GM12878 (cell line): ENCODE measurements at regions not wholly inside any gene's neighbourhood (a gene's known extent, or its start where the extent isn't known, plus 50 kb on each side); places are given as distances from the start of the nearest gene placed in this dataset.

Experiments used
- ATAC-seq: fragments of 200-7000 bp; cut with Tn5 transposase; 3 replicates; pipeline ENCODE4 v1.9.1; 2020; ENCODE audit warnings: mild to moderate bottlenecking, moderate library complexity
- BruUV-seq: library from RNA; stranded (reverse); fragments of 400-500 nt; replicated peaks from 2 replicates; lab custom pipeline; 2021; lab: Mats Ljungman, UMichigan
- CTCF ChIA-PET: fragments of 300-600 bp; sonication (Branson Sonifier 250); formaldehyde crosslinking; extraction: SDS; loops from one replicate; lab custom pipeline; 2021; ENCODE audit warnings: inconsistent platforms; lab: Yijun Ruan, JAX
- POLR2A ChIA-PET: fragments of 350-600 bp; formaldehyde crosslinking; extraction: SDS; loops from one replicate; lab custom pipeline; 2021; ENCODE audit warnings: inconsistent platforms; lab: Charles Lee
- RAD21 ChIA-PET: fragments of 300-600 bp; sonication (Branson Sonifier 250); formaldehyde crosslinking; loops from one replicate; lab custom pipeline; 2023; ENCODE audit warnings: antibody characterized with exemption; ENCODE audit not compliant: unreplicated experiment; lab: Charles Lee
- SMC1A ChIA-PET: fragments of 300-600 bp; sonication (Branson Sonifier 250); formaldehyde crosslinking; loops from one replicate; lab custom pipeline; 2023; ENCODE audit not compliant: unreplicated experiment, uncharacterized antibody; lab: Charles Lee
- DNase-seq: peaks from one replicate; pipeline ENCODE4 v3.0.0-alpha.2; 2011; ENCODE audit warnings: low read depth, low spot score
- FAIRE-seq: peaks from 3 replicates; lab custom pipeline; 2011; peaks lifted over from hg19 to GRCh38; lab: Jason Lieb, UNC
- H2AFZ ChIP-seq: 2 replicates; pipeline ENCODE4 v1.6.0; 2011; ENCODE audit warnings: low read depth, low read length, control low read depth; ENCODE audit not compliant: control insufficient read depth
- H3K27ac ChIP-seq: 2 replicates; pipeline ENCODE4 v1.5.1; 2011; ENCODE audit warnings: control low read depth; ENCODE audit not compliant: control insufficient read depth, insufficient read depth
- H3K27me3 ChIP-seq, 2 experiments: replicated peaks in 1 of 2; 2 replicates each; pipeline versions ENCODE4 v1.6.0 to v1.6.1; 2011; ENCODE audit warnings: low read length in 1 of 2; ENCODE audit not compliant: control insufficient read depth in 2 of 2, insufficient read depth in 2 of 2
- H3K36me3 ChIP-seq, 2 experiments: 2 replicates each; pipeline ENCODE4 v1.5.1; 2011; ENCODE audit warnings: low read length in 1 of 2; ENCODE audit not compliant: control insufficient read depth in 2 of 2, insufficient read depth in 2 of 2
- H3K4me1 ChIP-seq: 2 replicates; pipeline ENCODE4 v1.6.1; 2011; ENCODE audit warnings: mild to moderate bottlenecking, low read length, moderate library complexity, mixed read lengths; ENCODE audit not compliant: control insufficient read depth, insufficient read depth
- H3K4me2 ChIP-seq: 2 replicates; pipeline ENCODE4 v1.6.0; 2011; ENCODE audit warnings: control low read depth; ENCODE audit not compliant: control insufficient read depth, insufficient read depth
- H3K4me3 ChIP-seq: fragments of 200-600 bp; sonication (generic); 2 replicates; pipeline ENCODE4 v1.5.1; 2016
- H3K79me2 ChIP-seq: 2 replicates; pipeline ENCODE4 v1.6.0; 2011; ENCODE audit warnings: low read length; ENCODE audit not compliant: control insufficient read depth, insufficient read depth
- H3K9ac ChIP-seq: 2 replicates; pipeline ENCODE4 v1.8.0; 2011; ENCODE audit warnings: low read length, control low read depth, mixed read lengths; ENCODE audit not compliant: control insufficient read depth, insufficient read depth
- H3K9me3 ChIP-seq: replicated peaks from 3 replicates; pipeline ENCODE4 v1.5.1; 2011; ENCODE audit warnings: mild to moderate bottlenecking, low read length; ENCODE audit not compliant: control insufficient read depth, insufficient read depth
- H4K20me1 ChIP-seq: 2 replicates; pipeline ENCODE4 v1.6.0; 2011; ENCODE audit not compliant: control insufficient read depth, insufficient read depth
- BCL11A ChIP-seq: IDR thresholded peaks from 2 replicates; pipeline ENCODE4 v1.6.1; 2011; ENCODE audit warnings: low read depth, low read length
- BHLHE40 ChIP-seq, 2 experiments: fragments of 450-650 bp in 1 of 2; IDR thresholded peaks; 2 replicates each; pipeline ENCODE4 v1.6.1; 2011 to 2017; ENCODE audit warnings: low read depth in 2 of 2, borderline replicate concordance in 1 of 2, improper control_type of control experiment in 1 of 2, low read length in 1 of 2, mild to moderate bottlenecking in 1 of 2
- BRCA1 ChIP-seq: IDR thresholded peaks from 2 replicates; pipeline ENCODE4 v1.6.1; 2011; ENCODE audit warnings: low read depth, low read length, improper control_type of control experiment
- CBX5 ChIP-seq: sonication (generic); IDR thresholded peaks from 2 replicates; pipeline ENCODE4 v1.6.1; 2016; ENCODE audit warnings: low read depth, moderate library complexity, mild to moderate bottlenecking, inconsistent platforms
- CREM ChIP-seq: IDR thresholded peaks from 2 replicates; pipeline ENCODE4 v1.6.1; 2014; ENCODE audit warnings: antibody characterized with exemption, low read depth
- ETV6 ChIP-seq, 2 experiments: fragments of 450-650 bp in 1 of 2; IDR thresholded peaks in 1 of 2; conservative IDR thresholded peaks in 1 of 2; 2 replicates each; pipeline ENCODE4 v1.6.1; 2014; ENCODE audit warnings: antibody characterized with exemption in 1 of 2, borderline replicate concordance in 1 of 2, low read depth in 1 of 2, mild to moderate bottlenecking in 1 of 2, moderate library complexity in 1 of 2
- JUND ChIP-seq: IDR thresholded peaks from 2 replicates; pipeline ENCODE4 v1.6.1; 2012; ENCODE audit warnings: low read depth, mild to moderate bottlenecking, low read length, improper control_type of control experiment, moderate library complexity
- PRDM15 ChIP-seq: fragments of 450-650 bp; formaldehyde crosslinking; IDR thresholded peaks from 2 replicates; pipeline ENCODE4 v1.4.0; 2020; ENCODE audit warnings: mild to moderate bottlenecking, moderate library complexity
- RAD21 ChIP-seq: IDR thresholded peaks from 2 replicates; pipeline ENCODE4 v1.6.1; 2011; ENCODE audit warnings: mild to moderate bottlenecking, low read depth, low read length, moderate library complexity; ENCODE audit not compliant: insufficient read depth
- RELA ChIP-seq: fragments of 450-650 bp; IDR thresholded peaks from 2 replicates; pipeline ENCODE4 v1.8.0; 2014; ENCODE audit warnings: borderline replicate concordance; ENCODE audit not compliant: partially characterized antibody
- SIX5 ChIP-seq: IDR thresholded peaks from 2 replicates; pipeline ENCODE4 v1.6.1; 2011; ENCODE audit warnings: mild to moderate bottlenecking, low read depth, low read length, moderate library complexity; ENCODE audit not compliant: severe bottlenecking
- SKIL ChIP-seq: fragments of 450-650 bp; IDR thresholded peaks from 2 replicates; pipeline ENCODE4 v1.6.1; 2017; ENCODE audit warnings: mild to moderate bottlenecking, low read depth, inconsistent platforms; ENCODE audit not compliant: poor library complexity, severe bottlenecking
- ZBED1 ChIP-seq: IDR thresholded peaks from 2 replicates; pipeline ENCODE4 v1.6.1; 2016; ENCODE audit warnings: borderline replicate concordance
- ZNF217 ChIP-seq: fragments of 450-650 bp; IDR thresholded peaks from 2 replicates; pipeline ENCODE4 v1.6.1; 2017; ENCODE audit warnings: antibody characterized with exemption, mild to moderate bottlenecking
- WGBS: methylation state at CpG from one replicate; pipeline ENCODE4 v1.1.6; 2016; ENCODE audit warnings: low lambda C conversion rate; ENCODE audit not compliant: insufficient replicate concordance, insufficient coverage; ENCODE audit errors: missing lambda C conversion rate; 5-methylcytosine and 5-hydroxymethylcytosine counted together
- in situ Hi-C: fragments of 300-500 bp; cut with MboI; formaldehyde crosslinking; loops from 9 replicates; pipeline ENCODE4 v1.14.3; 2018; ENCODE audit warnings: mixed read lengths
- intact Hi-C: fragments of 100-400 bp; cut with micrococcal nuclease; formaldehyde crosslinking; loops from one replicate; pipeline ENCODE4 v1.14.2; 2022; ENCODE audit not compliant: unreplicated experiment
- TF ChIP-seq, protein P1 (sequence below): fragments of 450-650 bp; IDR thresholded peaks from 2 replicates; pipeline ENCODE4 v1.6.1; 2017; ENCODE audit warnings: low read depth, mild to moderate bottlenecking, moderate library complexity

GRCh38 chr7:20019757-20020432 is 197.3 kb downstream of the MACC1 start:
- Histone ChIP-seq H3K4me3 (no peak overlapping the region), H3K9ac (no peak overlapping the region), H3K9me3 (peaks cover 4% of the 10 kb centered on the region), H3K36me3 (no peaks in the 10 kb centered on the region), H3K79me2 (no peaks in the 10 kb centered on the region), H3K27me3 (no peaks in the 10 kb centered on the region), H3K27ac (peak overlapping the region; percentile 58), H3K4me1 (peaks cover 18% of the 10 kb centered on the region), H4K20me1 (no peaks in the 10 kb centered on the region), H2AFZ (no peak overlapping the region), H3K4me2 (peak overlapping the region; percentile 41; the same call in 1 of the 2 replicates)
- 67% methylated on average over 2 of the region's 2 CpGs for WGBS
- DNase-seq (peak; percentile 50), FAIRE-seq (peak; percentile 71), ATAC-seq (peak; percentile 81)
- CTCF ChIA-PET = interaction anchor here (0.7 to 1.7 kb wide), 4 partner anchors 10 to 311 kb away, joined by 3 to 5 read pairs (median 3); partner anchors contain the start of gene POLR1F
- SMC1A ChIA-PET = interaction anchor here (0.8 to 6.1 kb wide), 11 partner anchors 9 to 248 kb away, joined by 3 to 48 read pairs (median 4); no protein-coding TSS in a partner anchor
- POLR2A ChIA-PET = interaction anchor here (2.2 kb wide), 1 partner anchor 93 kb away, joined by 6 read pairs; no protein-coding TSS in a partner anchor
- in situ Hi-C loops = no loop called here
- intact Hi-C loops = no loop called here
- BruUV-seq = no TSS peak
- RAD21 ChIA-PET = interaction anchor here (1.0 to 1.5 kb wide), 2 partner anchors 93 to 291 kb away, joined by 4 to 5 read pairs; no protein-coding TSS in a partner anchor
- TF ChIP-seq BHLHE40 (IDR thresholded peaks at IDR 0.05; ENCODE audit: borderline replicate concordance in 1 of 2, low read depth in 2 of 2, low read length in 1 of 2) (peak in 1 of 2 experiments; percentile 21; a peak in 1 of 4 replicates), CBX5 (peak; percentile 55; the same call in 1 of the 2 replicates), SIX5 (no peak), RAD21 (0 out of 2 replicates have a peak, but pooled peaks have one; percentile 0), ZNF217 (peak; percentile 73), SKIL (no peak), ZBED1 (0 out of 2 replicates have a peak, but pooled peaks have one; percentile 42), CREM (peak; percentile 73; the same call in 1 of the 2 replicates), RELA (peak; percentile 27), ETV6 (conservative IDR thresholded peaks at IDR 0.05 in 1 of 2, IDR thresholded peaks at IDR 0.05 in 1 of 2; ENCODE audit: borderline replicate concordance in 1 of 2, low read depth in 1 of 2) (peak in 1 of 2 experiments; percentile 75; a peak in 1 of 4 replicates), PRDM15 (CRISPR knock-in tag) (no peak), BRCA1 (no peak), BCL11A (peak; percentile 66; the same call in 1 of the 2 replicates), JUND (no peak)
- TF ChIP-seq, protein P1, sequence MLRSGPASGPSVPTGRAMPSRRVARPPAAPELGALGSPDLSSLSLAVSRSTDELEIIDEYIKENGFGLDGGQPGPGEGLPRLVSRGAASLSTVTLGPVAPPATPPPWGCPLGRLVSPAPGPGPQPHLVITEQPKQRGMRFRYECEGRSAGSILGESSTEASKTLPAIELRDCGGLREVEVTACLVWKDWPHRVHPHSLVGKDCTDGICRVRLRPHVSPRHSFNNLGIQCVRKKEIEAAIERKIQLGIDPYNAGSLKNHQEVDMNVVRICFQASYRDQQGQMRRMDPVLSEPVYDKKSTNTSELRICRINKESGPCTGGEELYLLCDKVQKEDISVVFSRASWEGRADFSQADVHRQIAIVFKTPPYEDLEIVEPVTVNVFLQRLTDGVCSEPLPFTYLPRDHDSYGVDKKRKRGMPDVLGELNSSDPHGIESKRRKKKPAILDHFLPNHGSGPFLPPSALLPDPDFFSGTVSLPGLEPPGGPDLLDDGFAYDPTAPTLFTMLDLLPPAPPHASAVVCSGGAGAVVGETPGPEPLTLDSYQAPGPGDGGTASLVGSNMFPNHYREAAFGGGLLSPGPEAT = peak; percentile 85
